Upper lobe of left lung (tissue), 6 donors: ENCODE measurements at regions not wholly inside any gene's neighbourhood (a gene's known extent, or its start where the extent isn't known, plus 50 kb on each side); places are given as distances from the start of the nearest gene placed in this dataset.
"Not testable (repeated sequence)": the region's sequence is repeated elsewhere in the genome, so short reads cannot be mapped to it uniquely, and the experiment has no call there.

Experiments
- ATAC-seq, 2 donors: fragments of 200-7000 bp; cut with Tn5 transposase; one replicate each; pipeline ENCODE4 v1.9.1; 2022; ENCODE audit warnings: mild to moderate bottlenecking in 2 of 2, moderate library complexity in 2 of 2; ENCODE audit not compliant: low FRiP score in 2 of 2
- DNase-seq, 2 donors: peaks; one replicate each; pipeline ENCODE4 v3.0.0-alpha.2; 2019 to 2020
- H3K27ac ChIP-seq, 4 donors: fragments of 200-600 bp; sonication (generic); one replicate each; pipeline ENCODE4 v1.5.1; 2016 to 2019
- H3K27me3 ChIP-seq, 4 donors: fragments of 200-600 bp; sonication (generic); one replicate each; pipeline ENCODE4 v1.5.1; 2017 to 2019
- H3K36me3 ChIP-seq, 4 donors: fragments of 200-600 bp; sonication (generic); one replicate each; pipeline ENCODE4 v1.5.1; 2016 to 2019
- H3K4me1 ChIP-seq, 4 donors: fragments of 200-600 bp; sonication (generic); one replicate each; pipeline ENCODE4 v1.5.1; 2018 to 2019
- H3K4me3 ChIP-seq, 4 donors: fragments of 200-600 bp; sonication (generic); one replicate each; pipeline ENCODE4 v1.5.1; 2017 to 2019; ENCODE audit warnings: mild to moderate bottlenecking in 2 of 4, moderate library complexity in 1 of 4
- H3K9me3 ChIP-seq, 4 donors: fragments of 200-600 bp; sonication (generic); one replicate each; pipeline ENCODE4 v1.5.1; 2018 to 2019
- CTCF ChIP-seq, 6 experiments: fragments of 450-650 bp in 4 of 6; fragments of 200-600 bp in 2 of 6; sonication (generic) in 2 of 6; IDR thresholded peaks; one replicate each; pipeline ENCODE4 v1.5.1; 2016 to 2019; ENCODE audit warnings: antibody characterized with exemption in 6 of 6
- EP300 ChIP-seq, 4 donors: sonication (generic); formaldehyde crosslinking; IDR thresholded peaks; one replicate each; pipeline ENCODE4 v1.5.1; 2017; ENCODE audit warnings: antibody characterized with exemption in 4 of 4, control low read depth in 2 of 4
- POLR2A ChIP-seq, 4 donors: fragments of 450-650 bp; IDR thresholded peaks; one replicate each; pipeline ENCODE4 v1.5.1; 2016 to 2017; ENCODE audit warnings: antibody characterized with exemption in 4 of 4, mild to moderate bottlenecking in 2 of 4
- POLR2AphosphoS5 ChIP-seq, 2 donors: sonication (generic); formaldehyde crosslinking; IDR thresholded peaks; one replicate each; pipeline ENCODE4 v1.5.1; 2017; ENCODE audit warnings: antibody characterized with exemption in 2 of 2
- WGBS, 2 donors: methylation state at CpG; one replicate each; pipeline ENCODE4 v1.1.5; 2017 to 2018; 5-methylcytosine and 5-hydroxymethylcytosine counted together
- donor health status: DM: no; HTN: no; CAD: no; lungs with moderate emphysema.
- donor health status: DM: no; HTN: yes; CAD: no; lungs with severe emphysema.

- no peaks in the 10 kb centered on the region for H3K27me3 ChIP-seq
- H3K27ac ChIP-seq = no peak overlapping the region
- ATAC-seq = no peak
- H3K4me3 ChIP-seq = no peak overlapping the region
- peaks cover 0 to 21% (median 8%) of the 10 kb centered on the region in 4 donors for H3K9me3 ChIP-seq
- TF ChIP-seq CTCF (IDR thresholded peaks at IDR 0.05) = no peak
- no peak for TF ChIP-seq POLR2AphosphoS5 (IDR thresholded peaks at IDR 0.05)
- TF ChIP-seq EP300 (IDR thresholded peaks at IDR 0.05) = no peak
- no peaks in the 10 kb centered on the region for H3K36me3 ChIP-seq
- H3K4me1 ChIP-seq = no peaks in the 10 kb centered on the region
- no peak for DNase-seq
Observed at GRCh38 chr16:9348912-9349311, 257.5 kb downstream of the HAPSTR1 start.

GRCh38 chr16:9349373-9349960, 258.0 kb downstream of the HAPSTR1 start:
- not testable (repeated sequence) for H3K4me3 ChIP-seq, H3K27me3 ChIP-seq, H3K36me3 ChIP-seq, H3K4me1 ChIP-seq, ATAC-seq, DNase-seq, H3K27ac ChIP-seq
- H3K9me3 ChIP-seq = peaks cover 0 to 21% (median 8%) of the 10 kb centered on the region in 4 donors
- 61 to 74% methylated on average over 8 of the region's 8 CpGs for WGBS, 2 donors

DNA sequence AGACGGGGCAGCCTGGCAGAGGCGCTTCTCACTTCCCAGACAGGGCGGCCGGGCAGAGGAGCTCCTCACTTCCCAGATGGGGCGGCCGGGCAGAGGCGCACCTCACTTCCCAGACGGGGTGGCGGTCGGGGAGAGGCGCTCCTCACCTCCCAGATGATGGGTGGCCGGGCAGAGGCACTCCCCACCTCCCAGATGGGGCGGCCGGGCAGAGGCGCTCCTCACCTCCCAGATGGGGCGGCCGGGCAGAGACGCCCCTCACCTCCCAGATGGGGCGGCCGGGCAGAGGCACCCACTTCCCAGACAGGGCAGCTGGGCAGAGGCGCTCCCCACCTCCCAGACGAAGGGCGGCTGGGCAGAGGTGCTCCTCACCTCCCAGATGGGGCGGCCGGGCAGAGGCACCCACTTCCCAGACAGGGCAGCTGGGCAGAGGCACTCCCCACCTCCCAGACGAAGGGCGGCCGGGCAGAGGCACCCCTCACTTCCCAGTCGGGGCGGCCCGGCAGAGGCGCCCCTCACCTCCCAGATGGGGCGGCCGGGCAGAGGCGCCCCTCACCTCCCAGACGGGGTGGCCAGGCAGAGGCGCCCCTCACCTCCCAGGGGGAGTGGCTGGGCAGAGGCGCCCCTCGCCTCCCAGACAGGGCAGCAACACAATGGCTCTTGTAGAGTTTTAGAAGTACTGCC, 258.8 kb downstream of the HAPSTR1 start:
- WGBS, 2 donors = 94% methylated on average over 5 to 26 of the region's 39 CpGs
- ATAC-seq = not testable (repeated sequence)
- peak in 1 of 2 donors; percentile 62 for DNase-seq

GRCh38 chr16:9351440-9351839, 260.0 kb downstream of the HAPSTR1 start:
- no peak overlapping the region for H3K27ac ChIP-seq
- no peaks in the 10 kb centered on the region for H3K36me3 ChIP-seq
- no peak overlapping the region for H3K4me3 ChIP-seq
- no peaks in the 10 kb centered on the region for H3K4me1 ChIP-seq
- 79 to 90% methylated on average over 6 of the region's 6 CpGs for WGBS, 2 donors
- no peaks in the 10 kb centered on the region for H3K27me3 ChIP-seq
- no peak for DNase-seq
- TF ChIP-seq POLR2AphosphoS5 (IDR thresholded peaks at IDR 0.05) (no peak), POLR2A (IDR thresholded peaks at IDR 0.05) (no peak), CTCF (IDR thresholded peaks at IDR 0.05) (no peak), EP300 (IDR thresholded peaks at IDR 0.05) (no peak)
- peaks cover 0 to 21% (median 8%) of the 10 kb centered on the region in 4 donors for H3K9me3 ChIP-seq
- ATAC-seq = no peak

More for the DNA sequence above, 258.8 kb downstream of the HAPSTR1 start:
- peaks cover 0 to 21% (median 8%) of the 10 kb centered on the region in 4 donors for H3K9me3 ChIP-seq
- not testable (repeated sequence) for H3K27me3 ChIP-seq, H3K4me3 ChIP-seq, H3K27ac ChIP-seq, H3K4me1 ChIP-seq, H3K36me3 ChIP-seq

DNA sequence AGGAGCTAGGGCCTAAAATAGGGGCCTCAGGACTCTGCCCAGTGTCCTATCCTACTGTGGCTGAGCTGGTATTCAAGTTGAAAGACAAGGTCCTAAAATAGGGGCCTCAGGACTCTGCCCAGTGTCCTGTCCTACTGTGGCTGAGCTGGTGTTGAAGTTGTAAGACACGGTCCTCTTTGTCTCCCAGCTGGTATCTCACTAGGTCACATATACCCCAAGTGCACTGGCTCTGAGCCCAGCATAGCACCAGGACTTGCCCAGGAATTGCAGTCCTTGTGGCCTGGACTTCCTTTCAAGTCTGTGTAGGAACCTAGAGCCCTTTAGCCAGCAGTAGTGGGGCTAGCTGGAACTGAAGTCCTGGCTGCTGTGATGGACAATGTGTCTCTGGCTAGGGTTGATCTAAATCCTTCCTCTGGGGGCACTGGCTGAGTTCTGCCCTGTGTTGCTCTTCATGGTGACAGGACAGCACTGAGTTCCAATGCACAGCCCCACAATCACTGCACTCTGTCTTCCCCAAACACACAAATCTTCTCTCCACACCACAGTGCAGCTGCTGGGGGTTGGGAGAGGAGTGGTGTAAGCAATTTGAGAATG, 260.5 kb downstream of the HAPSTR1 start:
- Histone ChIP-seq H3K4me3 (no peak overlapping the region), H3K36me3 (no peaks in the 10 kb centered on the region), H3K27me3 (no peaks in the 10 kb centered on the region), H3K4me1 (no peaks in the 10 kb centered on the region), H3K27ac (no peak overlapping the region), H3K9me3 (peaks cover 0 to 21% (median 8%) of the 10 kb centered on the region in 4 donors)
- no peak for TF ChIP-seq EP300 (IDR thresholded peaks at IDR 0.05)
- TF ChIP-seq POLR2A (IDR thresholded peaks at IDR 0.05) = no peak
- TF ChIP-seq CTCF (IDR thresholded peaks at IDR 0.05) = no peak
- no peak for TF ChIP-seq POLR2AphosphoS5 (IDR thresholded peaks at IDR 0.05)
- no peak for DNase-seq
- peak in 1 of 2 donors; percentile 14 for ATAC-seq
- WGBS, 2 donors = 80 to 83% methylated on average over 1 of the region's 1 CpG

DNA sequence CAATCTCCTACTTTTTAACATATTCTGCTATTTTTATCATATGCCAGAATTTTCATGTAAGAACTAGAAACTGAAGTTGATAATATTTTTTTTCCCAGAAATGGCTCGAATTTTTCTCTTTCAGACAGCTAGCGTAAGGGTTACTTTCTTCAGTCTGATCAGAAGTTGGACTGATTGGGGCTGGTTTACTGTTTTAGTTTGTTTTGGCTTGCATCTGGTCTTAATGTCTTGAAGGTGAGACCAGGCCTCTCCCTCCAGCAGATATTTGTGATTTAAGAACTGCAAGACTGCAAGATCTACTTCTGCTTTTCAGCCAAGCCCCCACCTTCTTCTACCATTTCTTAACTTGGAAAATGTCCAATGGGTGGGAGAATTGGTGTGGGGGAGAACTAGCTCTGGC, 266.4 kb downstream of the HAPSTR1 start:
- DNase-seq (no peak), ATAC-seq (no peak)
- Histone ChIP-seq H3K27ac (no peak overlapping the region), H3K4me1 (no peaks in the 10 kb centered on the region), H3K27me3 (no peaks in the 10 kb centered on the region), H3K9me3 (no peaks in the 10 kb centered on the region), H3K36me3 (no peaks in the 10 kb centered on the region), H3K4me3 (no peak overlapping the region)
- 80 to 82% methylated on average over 2 of the region's 2 CpGs for WGBS, 2 donors
- TF ChIP-seq CTCF (IDR thresholded peaks at IDR 0.05) (no peak), POLR2A (IDR thresholded peaks at IDR 0.05) (no peak), POLR2AphosphoS5 (IDR thresholded peaks at IDR 0.05) (no peak), EP300 (IDR thresholded peaks at IDR 0.05) (no peak)
